Keratinocyte (primary cell): ENCODE measurements at regions not wholly inside any gene's neighbourhood (a gene's known extent, or its start where the extent isn't known, plus 50 kb on each side); places are given as distances from the start of the nearest gene placed in this dataset.

Source experiments
- DNase-seq: peaks from one replicate; pipeline ENCODE4 v3.0.0-alpha.2; 2011; ENCODE audit warnings: low read depth, missing footprints, low spot score
- FAIRE-seq: peaks from 2 replicates; lab custom pipeline; 2011; peaks lifted over from hg19 to GRCh38; lab: Jason Lieb, UNC
- H2AFZ ChIP-seq: 2 replicates; pipeline ENCODE4 v1.6.0; 2012; ENCODE audit warnings: low read length, control low read depth, inconsistent platforms; ENCODE audit not compliant: control insufficient read depth
- H3K27ac ChIP-seq: 2 replicates; pipeline ENCODE4 v1.5.1; 2011; ENCODE audit warnings: low read length; ENCODE audit not compliant: control insufficient read depth, insufficient read depth
- H3K27me3 ChIP-seq: 3 replicates; pipeline ENCODE4 v1.6.0; 2011; ENCODE audit warnings: low read length; ENCODE audit not compliant: control insufficient read depth, insufficient read depth; ENCODE audit errors: extremely low read depth
- H3K36me3 ChIP-seq, 2 experiments: 2 replicates in 1 of 2; 3 replicates in 1 of 2; pipeline ENCODE4 v1.5.1; 2011; ENCODE audit warnings: low read length in 2 of 2, mild to moderate bottlenecking in 1 of 2; ENCODE audit not compliant: control insufficient read depth in 2 of 2, insufficient read depth in 2 of 2; ENCODE audit errors: extremely low read depth in 1 of 2
- H3K4me1 ChIP-seq: 3 replicates; pipeline ENCODE4 v1.5.1; 2011; ENCODE audit warnings: low read length; ENCODE audit not compliant: control insufficient read depth, insufficient read depth; ENCODE audit errors: extremely low read depth
- H3K4me2 ChIP-seq: 3 replicates; pipeline ENCODE4 v1.6.0; 2011; ENCODE audit warnings: low read depth, low read length; ENCODE audit not compliant: control insufficient read depth, insufficient read depth; ENCODE audit errors: extremely low read depth
- H3K4me3 ChIP-seq, 3 experiments: fragments of 200-600 bp in 1 of 3; sonication (generic) in 1 of 3; 2 replicates in 2 of 3; 3 replicates in 1 of 3; pipeline ENCODE4 v1.5.1; 2011 to 2016; ENCODE audit warnings: low read length in 3 of 3, mild to moderate bottlenecking in 3 of 3, control low read depth in 2 of 3, inconsistent platforms in 1 of 3, low read depth in 1 of 3, mixed read lengths in 1 of 3, mixed run types in 1 of 3, moderate library complexity in 1 of 3; ENCODE audit not compliant: control insufficient read depth in 2 of 3, insufficient read depth in 2 of 3; ENCODE audit errors: extremely low read depth in 1 of 3
- H3K79me2 ChIP-seq: 2 replicates; pipeline ENCODE4 v1.6.0; 2012; ENCODE audit warnings: low read length; ENCODE audit not compliant: control insufficient read depth, insufficient read depth
- H3K9ac ChIP-seq: 3 replicates; pipeline ENCODE4 v1.6.0; 2011; ENCODE audit warnings: low read length; ENCODE audit not compliant: control insufficient read depth, insufficient read depth; ENCODE audit errors: extremely low read depth
- H3K9me1 ChIP-seq: 3 replicates; pipeline ENCODE4 v1.6.0; 2011; ENCODE audit warnings: low read length; ENCODE audit not compliant: control insufficient read depth, insufficient read depth; ENCODE audit errors: extremely low read depth
- H3K9me3 ChIP-seq: 2 replicates; pipeline ENCODE4 v1.5.1; 2012; ENCODE audit warnings: low read depth, low read length; ENCODE audit not compliant: control insufficient read depth
- H4K20me1 ChIP-seq: 3 replicates; pipeline ENCODE4 v1.6.0; 2011; ENCODE audit warnings: low read length; ENCODE audit not compliant: control insufficient read depth, insufficient read depth; ENCODE audit errors: extremely low read depth
- EZH2 ChIP-seq: IDR thresholded peaks from one replicate; pipeline ENCODE4 v1.6.1; 2012; ENCODE audit warnings: inconsistent platforms, mild to moderate bottlenecking, low read length, moderate library complexity
- dilution Hi-C: fragments of 300-500 bp; cut with MboI; formaldehyde crosslinking; loops from one replicate; pipeline ENCODE4 v1.7.0; 2020; ENCODE audit warnings: low sequenced_read_pairs; ENCODE audit not compliant: extremely low pct_ligation_motif_present
- TF ChIP-seq, protein P1 (sequence below), 3 experiments: IDR thresholded peaks in 1 of 3; conservative IDR thresholded peaks in 1 of 3; optimal IDR thresholded peaks in 1 of 3; 2 replicates in 2 of 3; 3 replicates in 1 of 3; pipeline versions ENCODE3 to v1.5.1; 2011; ENCODE audit warnings: low read length in 3 of 3, mild to moderate bottlenecking in 3 of 3, moderate library complexity in 2 of 3, control low read depth in 1 of 3, inconsistent platforms in 1 of 3; ENCODE audit not compliant: insufficient read depth in 2 of 3; ENCODE audit errors: extremely low read depth in 1 of 3

DNA sequence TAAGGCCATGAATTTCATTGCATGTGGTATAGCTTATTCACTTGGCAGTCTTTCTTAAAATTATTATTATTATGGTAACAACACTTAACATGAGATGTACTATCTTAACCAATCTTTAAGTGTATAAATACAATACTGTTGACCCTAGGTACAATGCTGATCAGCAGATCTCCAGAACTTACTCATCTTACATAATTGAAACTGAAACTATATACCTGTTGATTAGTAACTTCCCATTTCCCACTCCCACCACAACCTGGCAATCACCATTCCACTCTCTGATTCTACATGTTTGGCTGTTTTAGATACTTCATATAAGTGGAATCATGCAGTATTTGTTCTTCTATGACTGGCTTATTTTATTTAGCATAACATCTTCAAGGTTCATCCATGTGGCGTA, 150.2 kb upstream of the POU2AF2 start:
- Histone ChIP-seq H3K4me3 (no peak overlapping the region), H3K4me2 (no peak overlapping the region), H3K36me3 (no peaks in the 10 kb centered on the region), H3K79me2 (no peaks in the 10 kb centered on the region), H4K20me1 (no peaks in the 10 kb centered on the region), H3K27me3 (no peaks in the 10 kb centered on the region), H3K4me1 (no peaks in the 10 kb centered on the region), H2AFZ (no peak overlapping the region), H3K27ac (no peak overlapping the region), H3K9me3 (no peaks in the 10 kb centered on the region), H3K9me1 (no peaks in the 10 kb centered on the region), H3K9ac (no peak overlapping the region)
- FAIRE-seq (no peak), DNase-seq (no peak)
- dilution Hi-C loops: no loop called here
- TF ChIP-seq, protein P1, sequence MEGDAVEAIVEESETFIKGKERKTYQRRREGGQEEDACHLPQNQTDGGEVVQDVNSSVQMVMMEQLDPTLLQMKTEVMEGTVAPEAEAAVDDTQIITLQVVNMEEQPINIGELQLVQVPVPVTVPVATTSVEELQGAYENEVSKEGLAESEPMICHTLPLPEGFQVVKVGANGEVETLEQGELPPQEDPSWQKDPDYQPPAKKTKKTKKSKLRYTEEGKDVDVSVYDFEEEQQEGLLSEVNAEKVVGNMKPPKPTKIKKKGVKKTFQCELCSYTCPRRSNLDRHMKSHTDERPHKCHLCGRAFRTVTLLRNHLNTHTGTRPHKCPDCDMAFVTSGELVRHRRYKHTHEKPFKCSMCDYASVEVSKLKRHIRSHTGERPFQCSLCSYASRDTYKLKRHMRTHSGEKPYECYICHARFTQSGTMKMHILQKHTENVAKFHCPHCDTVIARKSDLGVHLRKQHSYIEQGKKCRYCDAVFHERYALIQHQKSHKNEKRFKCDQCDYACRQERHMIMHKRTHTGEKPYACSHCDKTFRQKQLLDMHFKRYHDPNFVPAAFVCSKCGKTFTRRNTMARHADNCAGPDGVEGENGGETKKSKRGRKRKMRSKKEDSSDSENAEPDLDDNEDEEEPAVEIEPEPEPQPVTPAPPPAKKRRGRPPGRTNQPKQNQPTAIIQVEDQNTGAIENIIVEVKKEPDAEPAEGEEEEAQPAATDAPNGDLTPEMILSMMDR (optimal IDR thresholded peaks at IDR 0.05 in 1 of 3, IDR thresholded peaks at IDR 0.05 in 1 of 3, conservative IDR thresholded peaks at IDR 0.05 in 1 of 3; ENCODE audit: extremely low read depth in 1 of 3, insufficient read depth in 2 of 3, low read length in 3 of 3): no peak
- TF ChIP-seq EZH2: no peak

DNA sequence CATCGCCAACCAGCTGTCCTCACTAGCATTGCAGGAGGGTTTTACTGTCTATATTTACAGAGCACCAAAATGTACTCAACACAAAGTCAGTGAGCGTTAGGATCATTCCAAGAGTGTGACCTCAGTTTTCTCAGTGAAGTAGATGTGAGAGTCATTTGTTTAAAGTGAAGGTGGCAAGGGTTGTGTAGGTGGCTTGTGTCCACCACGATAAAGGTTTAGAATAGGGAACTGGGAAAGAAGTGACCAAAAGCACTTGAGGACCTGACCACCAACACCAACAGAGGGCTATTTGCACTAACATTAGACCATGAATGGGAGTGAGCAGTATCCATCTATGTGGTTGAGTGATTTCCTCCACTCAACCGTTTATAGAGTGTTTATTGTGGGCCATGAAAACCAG, 152.5 kb upstream of the POU2AF2 start:
- Histone ChIP-seq H3K9me3 (no peaks in the 10 kb centered on the region), H3K9ac (no peak overlapping the region), H3K27ac (no peak overlapping the region), H3K27me3 (no peaks in the 10 kb centered on the region), H3K9me1 (no peaks in the 10 kb centered on the region), H3K79me2 (no peaks in the 10 kb centered on the region), H4K20me1 (no peaks in the 10 kb centered on the region), H3K4me3 (no peak overlapping the region), H3K36me3 (no peaks in the 10 kb centered on the region), H2AFZ (no peak overlapping the region), H3K4me1 (no peaks in the 10 kb centered on the region), H3K4me2 (no peak overlapping the region)
- TF ChIP-seq, protein P1 (optimal IDR thresholded peaks at IDR 0.05 in 1 of 3, IDR thresholded peaks at IDR 0.05 in 1 of 3, conservative IDR thresholded peaks at IDR 0.05 in 1 of 3; ENCODE audit: extremely low read depth in 1 of 3, insufficient read depth in 2 of 3, low read length in 3 of 3): no peak
- TF ChIP-seq EZH2: no peak
- dilution Hi-C loops: no loop called here
- no peak for FAIRE-seq
- no peak for DNase-seq
